ENCODE measurements at regions not wholly inside any gene's neighbourhood (a gene's known extent, or its start where the extent isn't known, plus 50 kb on each side); places are given as distances from the start of the nearest gene placed in this dataset.

DNA sequence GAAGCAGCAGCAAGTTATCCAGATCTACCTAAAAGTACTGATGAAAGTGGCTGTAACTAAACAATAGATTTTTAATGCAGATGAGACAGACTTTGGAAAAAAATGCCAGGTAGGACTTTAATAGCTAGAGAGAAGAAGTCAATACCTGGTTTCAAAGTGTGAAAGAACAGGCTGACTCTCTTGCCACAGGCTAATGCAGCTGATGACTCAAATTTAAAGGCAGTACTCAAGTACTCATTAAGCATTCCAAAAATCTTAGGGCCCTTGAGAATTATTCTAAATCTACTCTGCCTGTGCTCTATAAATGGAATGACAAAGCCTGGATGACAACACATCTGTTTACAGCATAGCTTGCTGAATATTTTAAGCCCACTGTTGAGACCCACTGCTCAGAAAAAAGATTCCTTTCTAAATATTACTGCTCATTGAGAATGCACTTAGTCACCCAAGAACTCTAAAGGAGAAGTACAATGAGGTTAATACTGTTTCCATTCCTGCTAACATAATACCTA is 68.6 kb upstream of the SYT1 start:
- DNase-seq = no peak

DNA sequence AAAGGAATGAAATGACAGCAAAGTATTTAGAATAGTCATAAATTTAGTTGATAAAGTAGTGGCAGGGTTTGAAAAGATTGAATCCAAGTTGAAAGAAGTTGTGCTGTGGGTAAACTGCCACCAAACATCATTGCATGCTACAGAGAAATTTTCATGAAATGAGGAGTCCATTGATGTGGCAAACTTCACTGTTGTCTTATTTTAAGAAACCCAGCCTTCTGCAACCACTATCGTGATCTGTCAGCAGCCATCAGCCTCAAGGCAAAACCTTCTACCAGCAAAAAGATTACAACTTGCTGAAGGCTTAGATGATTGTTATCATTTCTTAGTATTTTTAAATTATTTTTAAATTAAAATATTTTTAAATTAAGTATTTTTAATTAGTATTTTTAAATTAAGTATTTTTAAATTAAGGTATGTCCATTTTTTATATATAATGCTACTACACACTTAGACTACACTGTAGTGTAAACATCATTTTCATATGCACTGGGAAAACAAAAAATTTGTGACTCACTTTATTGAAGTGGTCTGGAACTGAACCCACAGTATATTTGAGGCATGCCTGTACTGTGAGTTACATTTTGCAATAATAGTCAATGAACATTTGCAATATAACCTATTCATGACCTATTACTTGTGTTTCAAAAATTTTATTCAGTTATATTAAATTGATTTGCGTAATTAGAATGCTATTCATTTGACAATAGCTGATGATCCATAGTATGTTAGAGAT is 67.2 kb upstream of the SYT1 start:
- peak; percentile 17 for DNase-seq

DNA sequence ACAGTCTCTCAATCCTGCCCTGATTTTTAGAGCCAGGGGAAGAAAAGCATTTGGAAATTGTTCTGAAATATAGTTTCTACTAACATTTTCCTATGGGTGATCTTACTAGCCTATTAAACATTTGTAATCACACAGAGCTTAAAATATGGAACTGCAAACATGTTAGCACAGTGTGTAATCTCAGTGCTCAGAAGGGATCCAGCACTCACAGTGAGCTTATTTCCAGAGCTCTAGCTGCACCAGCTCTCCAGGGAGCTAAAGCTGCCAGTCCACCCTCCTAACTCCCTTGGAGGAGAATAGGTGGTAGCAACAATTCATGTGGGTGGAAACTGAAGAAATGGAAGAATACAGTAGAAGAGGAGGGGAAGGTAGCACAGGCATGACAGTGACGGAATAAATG is 64.9 kb upstream of the SYT1 start:
- no peak for DNase-seq

DNA sequence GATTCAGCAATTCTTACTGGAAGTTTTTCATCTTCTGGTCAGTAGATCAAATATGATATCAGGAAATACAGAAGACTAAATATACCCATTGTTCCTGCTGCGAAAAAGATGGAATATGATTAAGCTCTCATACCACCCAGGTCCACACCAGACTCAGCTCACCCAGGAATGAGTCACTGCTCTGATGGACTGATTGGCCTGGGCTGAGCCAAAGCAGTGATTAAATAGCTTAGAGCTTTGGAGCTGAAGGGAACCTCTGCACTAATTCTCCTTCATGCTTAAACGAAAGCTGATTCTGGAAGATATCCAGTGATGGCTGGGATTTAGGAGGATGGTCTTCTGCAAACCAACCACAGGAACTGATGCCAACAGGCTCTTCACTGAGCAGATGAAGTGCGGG is 62.0 kb upstream of the SYT1 start:
- DNase-seq = peak; percentile 31

DNA sequence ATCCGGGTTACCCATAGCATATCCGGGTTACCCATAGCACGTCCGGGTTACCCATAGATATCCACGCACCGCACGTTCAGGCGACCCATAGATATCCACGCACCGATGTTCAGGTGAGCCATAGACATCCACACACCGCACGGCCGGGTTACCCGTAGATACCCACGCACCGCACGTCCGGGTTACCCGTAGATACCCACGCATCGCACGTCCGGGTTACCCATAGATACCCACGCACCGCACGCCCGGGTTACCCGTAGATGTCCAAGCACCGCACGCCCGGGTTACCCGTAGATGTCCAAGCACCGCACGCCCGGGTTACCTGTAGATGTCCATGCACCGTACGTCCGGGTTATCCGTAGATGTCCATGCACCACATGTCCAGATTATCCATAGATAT is 60.3 kb upstream of the SYT1 start:
- DNase-seq = no peak

Data from DMS53 (cell line).